CD4-positive, alpha-beta T cell treated with Interferon gamma for 1 hour (primary cell): ENCODE measurements at regions not wholly inside any gene's neighbourhood (a gene's known extent, or its start where the extent isn't known, plus 50 kb on each side); places are given as distances from the start of the nearest gene placed in this dataset.

Experiments
- DNase-seq: peaks from one replicate; pipeline ENCODE4 v3.0.0-alpha.2; 2020

DNA sequence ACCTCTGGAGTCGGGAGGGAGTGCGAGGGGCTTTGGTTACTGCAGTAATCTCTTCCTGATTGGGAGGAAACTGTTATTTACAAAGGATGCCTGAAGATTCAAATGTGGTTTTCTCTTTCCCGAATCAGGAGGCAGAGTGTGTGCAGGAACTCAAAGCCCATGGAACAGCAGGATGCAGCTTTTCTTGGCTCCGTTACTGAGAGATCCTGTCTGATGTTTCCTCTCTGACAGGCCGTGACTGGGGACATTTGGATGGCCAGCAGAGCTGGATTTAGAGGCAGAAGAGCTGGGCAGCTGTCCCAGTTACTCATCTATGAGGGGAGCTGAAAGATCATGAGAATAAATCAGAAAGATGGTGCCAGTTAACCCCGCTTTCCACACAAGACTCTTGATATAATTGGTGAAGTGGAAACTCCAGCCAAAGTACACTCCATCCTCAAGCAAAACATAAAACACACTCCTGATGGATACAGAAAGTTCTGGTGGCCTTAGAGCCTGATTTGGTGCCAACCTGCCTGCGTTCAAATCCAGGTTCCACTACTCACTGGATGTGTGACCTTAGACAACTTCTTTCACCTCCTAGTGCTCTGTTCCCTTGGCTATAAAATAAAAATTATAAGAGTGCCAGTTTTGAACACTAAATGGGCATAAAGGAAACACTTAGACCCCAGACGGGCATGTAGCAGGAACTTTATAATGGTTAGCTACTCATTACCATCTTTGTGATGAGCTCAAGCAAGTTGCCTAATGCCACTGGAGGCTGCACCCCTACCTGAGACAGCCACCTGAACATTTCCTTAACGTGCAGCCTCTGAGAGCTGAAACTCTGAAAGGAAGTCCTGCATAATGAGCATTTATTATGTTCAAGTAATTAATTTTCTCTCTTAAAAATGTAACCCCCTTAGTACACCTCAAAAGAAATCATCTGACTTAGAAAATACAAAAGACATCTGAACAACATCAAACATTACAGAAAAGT lies 349.0 kb upstream of the GATB start:
- DNase-seq, result no peak

DNA sequence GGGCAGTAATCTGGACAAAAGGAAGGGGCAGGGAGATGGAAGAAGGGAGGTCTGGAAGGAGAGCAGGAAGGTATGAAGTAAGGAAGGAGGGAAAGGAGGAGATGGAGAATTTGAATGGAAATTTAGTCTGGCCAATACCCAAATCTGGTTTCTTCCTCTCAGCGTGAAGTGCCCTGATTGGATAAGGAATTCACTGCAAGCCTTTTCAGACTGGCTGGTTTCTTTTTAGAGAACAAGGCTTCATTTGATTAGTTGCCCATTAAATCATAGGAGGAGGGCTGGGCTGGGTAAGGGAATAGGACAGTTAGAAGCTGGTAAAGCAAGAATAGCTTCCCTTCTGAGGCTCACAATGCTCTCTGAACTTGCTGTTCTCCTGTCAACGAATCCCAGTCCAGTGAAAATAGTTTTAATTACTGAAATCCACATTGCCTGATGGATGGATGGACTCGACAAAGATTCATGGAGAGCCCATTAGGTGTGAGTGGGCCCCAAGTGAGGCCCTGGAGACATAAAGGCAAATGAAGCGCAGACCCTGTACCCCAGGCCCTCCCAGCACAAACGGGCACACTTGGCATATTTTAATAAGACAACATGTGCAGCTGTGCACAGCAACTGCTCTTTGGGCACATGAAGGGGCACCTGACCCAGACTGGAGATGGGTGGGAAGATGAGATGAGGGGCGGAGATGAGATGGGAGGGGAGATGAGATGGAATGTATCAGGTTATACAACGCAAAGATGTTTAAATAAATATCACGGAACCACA lies 347.1 kb upstream of the GATB start:
- no peak for DNase-seq

DNA sequence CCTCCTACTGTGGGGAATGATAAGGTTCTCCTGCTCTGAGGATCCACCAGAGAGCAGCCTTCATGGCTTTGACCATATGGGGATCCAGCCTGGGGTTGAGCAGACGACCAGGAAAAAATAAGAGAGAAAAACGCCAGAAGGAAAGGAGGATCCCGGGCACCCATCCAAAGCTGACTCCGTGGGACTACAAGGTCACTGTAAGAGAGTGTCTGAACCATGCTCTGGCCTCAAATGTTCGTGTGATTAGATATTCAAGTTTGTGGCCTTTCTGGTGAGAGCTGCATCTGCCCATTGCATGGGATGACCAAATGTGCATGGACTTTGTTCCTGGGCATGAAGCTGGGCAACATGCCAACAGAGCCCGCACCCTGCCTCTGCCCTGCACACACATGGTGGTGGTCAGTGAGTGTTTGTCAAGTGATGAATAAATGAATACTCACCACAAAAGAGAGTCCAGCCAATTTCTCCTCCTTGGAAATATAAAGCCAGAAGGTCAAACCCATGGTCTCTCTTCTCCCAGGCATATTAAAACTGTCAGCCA lies 346.0 kb upstream of the GATB start:
- no peak for DNase-seq

DNA sequence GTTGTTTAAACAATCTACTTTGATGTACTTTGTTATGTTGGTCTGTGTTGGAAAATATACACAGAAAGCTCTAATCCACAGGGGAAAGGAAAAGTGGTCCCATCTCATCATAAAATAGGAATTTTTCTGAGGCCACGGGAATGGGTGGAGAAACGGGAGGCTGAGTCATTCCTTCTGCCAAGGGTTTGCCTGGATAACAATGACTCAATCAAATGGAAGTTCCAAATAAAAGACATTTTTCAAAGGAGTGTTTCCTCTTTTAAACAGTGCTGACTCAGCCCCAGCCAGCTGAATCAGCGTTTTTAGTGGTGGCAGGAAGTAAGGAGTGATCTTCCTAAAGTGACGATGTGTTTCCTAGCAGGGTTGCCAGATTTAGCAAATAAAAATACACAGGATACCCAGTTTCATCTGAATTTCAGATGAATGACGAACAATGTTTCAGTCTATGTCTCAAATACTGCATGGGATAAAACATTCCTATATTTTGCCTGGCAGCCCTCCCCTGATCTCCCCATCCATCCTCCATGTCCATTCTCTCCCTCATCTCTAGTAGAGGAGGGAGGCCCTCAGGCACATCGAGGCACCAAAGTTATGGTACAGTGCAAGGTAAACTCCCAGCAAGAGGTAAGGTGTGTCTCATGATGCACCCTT lies 345.4 kb upstream of the GATB start:
- peak; percentile 27 for DNase-seq

DNA sequence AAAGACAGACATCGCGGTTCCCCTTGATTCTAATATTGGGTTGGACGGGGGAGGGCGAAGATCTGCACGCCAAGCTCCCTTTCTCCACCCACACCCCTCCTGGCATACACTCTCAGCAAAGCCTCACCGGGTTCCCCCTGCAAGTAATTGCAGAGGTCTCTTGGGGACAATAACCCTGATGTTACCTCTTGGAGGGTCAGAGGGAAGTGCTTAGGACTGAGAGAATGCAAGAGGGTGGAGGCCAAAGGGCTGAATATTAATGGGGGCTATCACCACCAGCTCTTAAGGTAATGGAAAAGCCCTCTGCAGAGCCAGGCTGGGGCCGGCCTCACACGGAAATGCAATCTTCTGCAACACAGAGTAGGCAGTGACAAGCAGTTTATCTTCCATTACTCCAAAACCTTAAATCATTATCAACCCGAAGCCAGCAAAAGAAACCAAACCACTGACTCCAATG lies 344.1 kb upstream of the GATB start:
- no peak for DNase-seq

DNA sequence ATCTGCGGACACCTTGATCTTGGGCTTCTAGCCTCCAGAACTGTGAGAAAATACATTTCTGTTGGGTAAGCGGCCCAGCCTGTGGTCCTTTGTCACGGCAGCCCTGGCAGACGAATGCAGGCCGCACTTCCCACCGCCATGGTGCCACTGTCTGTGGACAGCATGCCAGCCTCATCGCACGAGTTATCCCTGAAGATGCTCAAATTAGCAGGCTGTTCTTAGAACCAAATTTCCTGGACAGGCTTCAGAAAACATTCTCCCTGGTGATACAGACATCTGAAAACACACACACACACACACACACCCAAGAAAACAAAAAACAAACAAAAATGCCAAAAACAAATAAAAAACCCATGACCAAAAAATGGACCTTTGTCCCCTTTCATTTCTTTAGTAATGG lies 343.5 kb upstream of the GATB start:
- no peak for DNase-seq

DNA sequence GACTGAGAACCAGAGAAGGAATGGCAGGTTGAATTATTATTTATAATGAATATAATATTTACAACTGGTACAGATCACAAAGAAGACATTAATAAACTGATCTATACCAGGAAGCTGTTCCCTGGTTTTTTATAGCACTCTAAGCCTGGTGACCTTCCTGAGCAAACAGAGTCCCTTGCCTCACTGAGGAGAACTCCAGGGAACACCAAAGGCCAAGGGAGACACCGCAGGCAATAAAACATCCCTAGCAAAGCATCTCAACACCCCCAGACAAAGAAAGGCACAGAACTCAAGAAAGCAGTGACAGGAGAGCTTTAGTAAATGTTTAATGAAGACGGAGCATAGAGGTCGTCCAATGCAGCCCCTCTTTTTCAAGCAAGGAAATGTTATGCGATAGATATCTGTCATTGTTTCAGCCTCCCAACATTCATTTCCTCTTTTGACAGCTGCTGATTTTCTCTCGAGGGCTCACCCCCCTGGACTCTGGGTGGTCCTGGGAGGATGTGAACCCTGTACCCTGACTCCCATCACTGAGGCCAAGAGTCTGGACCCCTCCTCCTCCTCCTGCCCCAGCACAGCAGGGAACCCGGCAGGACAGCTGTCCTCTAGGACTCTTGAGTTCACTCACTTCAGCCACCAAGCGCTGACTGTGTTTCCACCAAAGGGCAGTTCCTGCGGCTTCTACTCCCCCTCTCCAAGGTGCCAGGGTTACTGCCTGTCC lies 342.5 kb upstream of the GATB start:
- DNase-seq, result no peak

DNA sequence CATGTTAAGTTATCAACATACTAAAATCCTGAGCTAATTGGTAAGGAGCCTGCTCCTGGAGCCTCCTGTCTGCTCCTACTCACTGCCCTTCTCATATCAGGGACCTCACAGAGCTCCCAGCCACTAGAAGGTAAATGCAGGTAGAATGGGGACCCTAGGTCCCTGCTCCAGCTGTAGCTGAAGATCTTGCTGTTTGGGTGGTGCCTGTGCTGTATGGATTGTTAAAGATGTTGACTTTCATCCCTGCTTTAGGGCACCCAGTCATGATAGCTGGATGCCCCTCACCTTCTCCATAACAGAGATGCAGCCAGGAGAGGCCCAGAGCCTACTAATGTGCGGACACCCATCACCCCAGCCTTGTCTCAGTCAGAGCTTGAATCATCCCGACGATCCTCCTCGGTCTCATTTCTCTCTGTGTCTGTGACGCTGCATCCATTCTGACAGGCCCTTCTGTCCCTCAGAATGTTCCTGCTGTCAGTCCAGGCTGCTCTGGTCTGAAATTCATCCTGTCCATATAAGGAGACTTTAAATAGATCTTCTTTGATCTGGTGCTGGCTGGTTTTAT lies 341.7 kb upstream of the GATB start:
- DNase-seq, result no peak

DNA sequence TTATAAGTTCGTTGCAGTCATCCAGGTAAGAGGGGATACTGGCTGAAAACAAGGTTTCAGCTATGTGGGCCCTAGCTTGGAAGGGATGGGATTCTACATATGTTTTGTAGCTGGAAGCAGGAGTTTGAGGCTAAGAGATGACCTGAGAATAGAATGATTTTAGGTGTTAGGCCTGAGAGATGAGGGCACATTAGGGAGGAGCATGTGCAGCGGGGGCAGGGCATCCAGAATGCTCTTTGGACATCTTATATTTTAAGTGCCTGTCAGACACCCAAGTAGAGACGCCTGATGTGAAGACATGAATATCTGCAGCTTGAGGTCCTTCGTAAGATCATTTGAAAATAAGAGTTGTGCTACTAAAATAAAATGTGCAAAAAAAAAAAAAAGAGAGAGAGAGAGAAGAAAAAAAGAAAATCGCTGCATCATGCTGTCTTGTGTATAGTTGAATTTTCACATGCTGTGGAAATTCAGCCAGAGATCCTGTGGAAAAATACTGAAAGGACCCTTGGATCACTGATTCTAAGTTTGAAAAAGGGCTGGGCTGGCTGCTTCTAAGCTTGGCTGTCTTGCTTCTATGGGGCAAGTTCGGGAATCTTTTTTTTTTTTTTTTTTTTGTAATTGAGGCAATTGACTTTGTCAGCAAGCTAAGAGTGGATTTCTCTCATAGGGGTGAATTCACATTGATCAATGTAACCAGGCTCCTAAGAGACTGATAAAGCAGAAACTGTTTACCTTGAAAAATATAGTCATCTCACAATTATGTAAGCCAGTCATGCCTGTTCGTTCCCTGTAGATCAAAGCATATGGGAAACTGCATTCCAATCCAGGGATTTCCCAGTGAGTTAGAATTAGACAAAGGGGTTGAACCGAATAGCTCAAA lies 341.0 kb upstream of the GATB start:
- no peak for DNase-seq

DNA sequence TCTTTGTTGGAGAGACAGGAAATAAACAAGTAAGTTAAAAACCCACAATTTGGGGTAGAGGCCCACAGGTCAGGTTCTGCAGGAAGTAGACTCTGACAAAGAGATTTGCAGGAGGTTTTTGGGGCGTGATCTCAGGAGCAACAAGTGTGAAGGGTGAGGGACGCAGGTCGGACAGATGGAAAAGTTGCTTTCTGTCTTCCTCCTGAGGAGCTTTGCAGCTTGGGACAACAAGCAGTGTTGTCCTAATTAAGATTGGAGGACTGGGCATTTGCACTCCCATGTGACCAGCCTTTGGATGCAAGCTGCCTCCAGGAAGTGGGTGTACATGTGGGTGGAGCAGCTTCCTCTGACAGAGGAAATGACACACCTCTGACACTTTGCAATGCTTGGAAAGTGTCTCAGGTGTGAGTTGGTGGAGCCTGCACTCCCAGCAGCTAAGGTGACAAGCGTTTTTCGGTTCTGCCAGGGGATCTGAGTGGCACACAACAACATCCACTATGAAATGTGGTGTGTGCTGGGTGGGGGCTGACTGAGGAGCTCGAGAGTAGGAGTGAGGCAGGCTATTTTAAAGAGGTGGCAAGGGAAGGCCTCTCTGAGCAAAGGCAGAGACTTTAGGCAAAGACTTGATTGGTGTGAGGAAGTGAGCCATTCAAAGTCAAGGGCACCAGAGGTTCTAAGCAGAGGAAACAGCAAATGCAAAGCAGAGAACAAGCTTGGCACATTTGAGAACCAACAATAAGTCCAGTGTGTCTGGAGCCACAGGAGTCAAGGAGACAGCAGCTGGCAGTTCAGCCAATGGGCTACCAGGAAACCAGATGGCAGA lies 339.8 kb upstream of the GATB start:
- DNase-seq, result peak; percentile 80

DNA sequence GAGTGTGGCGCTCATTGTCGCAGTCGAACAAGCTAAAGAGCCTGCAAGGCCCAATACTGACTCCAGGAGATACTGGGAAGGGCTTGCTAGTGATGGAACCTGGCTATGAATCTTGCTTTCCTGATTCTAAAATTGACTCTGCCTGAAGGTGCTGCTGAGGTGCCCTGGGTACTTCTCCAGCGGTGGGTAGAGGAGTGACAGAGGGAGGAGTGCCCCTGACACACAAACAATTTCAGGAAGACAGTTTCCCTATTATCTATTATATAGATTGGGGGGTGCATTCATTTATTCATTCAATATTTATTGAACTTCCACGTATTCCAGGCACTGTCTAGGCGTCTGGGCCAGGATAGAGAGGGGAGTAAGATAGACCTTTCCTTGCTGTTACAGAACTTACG lies 339.2 kb upstream of the GATB start:
- DNase-seq, result no peak

DNA sequence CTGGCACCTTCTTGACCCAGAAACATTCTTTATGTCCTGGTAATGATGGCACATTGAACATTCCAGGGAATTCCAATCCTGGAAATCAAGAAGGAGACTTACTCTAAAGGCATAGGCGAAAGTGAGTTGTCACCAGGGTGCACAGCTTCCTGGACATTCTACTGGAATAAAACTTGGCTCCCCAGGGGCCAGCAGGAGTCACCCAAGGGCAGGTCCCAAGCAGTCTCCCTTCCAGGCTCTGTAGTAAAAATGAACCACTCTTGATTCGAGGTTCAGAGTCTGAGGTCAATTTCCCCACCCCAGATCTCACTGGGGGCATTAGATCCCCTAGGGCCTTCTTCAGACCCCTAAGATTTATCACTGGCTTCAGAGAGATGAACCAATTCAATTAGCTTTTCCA lies 338.7 kb upstream of the GATB start:
- DNase-seq, result no peak

DNA sequence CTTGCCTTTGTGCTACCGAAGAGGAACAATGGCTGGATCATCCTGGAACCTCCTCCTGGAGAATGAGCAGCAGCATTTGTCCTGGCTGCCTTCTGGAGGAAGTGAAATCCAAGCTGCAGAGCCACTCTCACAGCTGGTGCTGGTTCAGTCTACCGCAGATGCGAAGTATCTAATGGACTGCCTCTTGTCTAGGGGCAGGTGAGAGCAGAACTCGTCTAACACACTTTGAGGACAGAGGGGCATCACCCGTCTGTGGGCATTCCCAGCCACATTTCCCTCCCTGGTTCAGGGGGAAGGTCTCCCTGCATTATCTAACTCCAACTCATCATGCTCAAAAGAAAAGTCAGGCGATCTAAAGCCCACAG lies 338.2 kb upstream of the GATB start:
- no peak for DNase-seq

DNA sequence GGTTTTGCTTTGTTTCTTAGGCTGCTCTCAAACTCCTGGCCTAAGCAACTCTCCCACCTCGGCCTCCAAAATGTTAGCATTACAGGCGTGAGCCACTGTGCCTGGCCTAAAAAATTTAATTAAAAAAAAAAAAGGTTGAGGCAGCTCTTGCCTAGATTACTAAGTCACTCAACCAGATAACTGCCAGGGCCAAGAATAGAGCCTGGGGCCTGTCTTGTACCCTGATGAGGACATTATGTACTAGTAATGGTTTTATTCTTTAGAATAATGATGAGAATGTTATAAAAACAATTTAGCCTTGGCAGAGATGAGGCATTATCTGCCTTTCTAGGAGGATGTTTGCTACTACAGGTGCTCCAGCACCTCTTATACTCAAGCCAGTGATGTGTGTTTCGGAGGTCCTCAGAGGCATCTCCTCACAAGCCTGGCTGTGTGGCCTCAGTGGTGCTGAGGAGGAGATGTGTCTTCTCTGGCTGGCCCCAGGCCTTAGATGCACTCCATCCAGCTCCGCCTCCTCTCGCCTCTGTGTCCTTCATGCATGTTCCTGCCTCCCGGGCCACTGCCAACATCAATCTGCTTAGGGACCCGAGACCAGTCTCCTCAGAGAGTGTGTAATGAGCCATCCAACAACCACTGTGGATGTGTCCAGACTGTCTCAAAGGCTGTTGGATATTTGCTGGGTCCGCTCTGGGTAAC lies 337.7 kb upstream of the GATB start:
- DNase-seq, result no peak

DNA sequence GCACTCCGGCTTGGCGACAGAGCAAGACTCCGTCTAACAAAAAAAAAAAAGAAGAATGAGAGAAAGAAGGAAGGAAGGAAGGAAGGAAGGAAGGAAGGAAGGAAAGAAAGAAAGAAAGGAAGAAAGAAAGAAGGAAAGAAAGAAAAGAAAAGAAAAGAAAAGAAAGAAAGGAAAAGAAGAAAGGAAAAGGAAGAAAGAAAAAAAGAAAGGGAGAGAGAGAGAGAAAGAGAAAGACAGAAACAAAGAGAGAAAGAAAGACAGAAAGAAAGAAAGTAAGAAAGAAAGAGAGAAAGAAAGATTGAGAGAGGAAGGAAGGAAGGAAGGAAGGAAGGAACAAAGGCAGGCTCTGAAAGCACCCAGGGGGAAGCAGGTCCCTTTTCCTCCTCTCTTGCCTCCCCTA lies 336.6 kb upstream of the GATB start:
- DNase-seq, result no peak

DNA sequence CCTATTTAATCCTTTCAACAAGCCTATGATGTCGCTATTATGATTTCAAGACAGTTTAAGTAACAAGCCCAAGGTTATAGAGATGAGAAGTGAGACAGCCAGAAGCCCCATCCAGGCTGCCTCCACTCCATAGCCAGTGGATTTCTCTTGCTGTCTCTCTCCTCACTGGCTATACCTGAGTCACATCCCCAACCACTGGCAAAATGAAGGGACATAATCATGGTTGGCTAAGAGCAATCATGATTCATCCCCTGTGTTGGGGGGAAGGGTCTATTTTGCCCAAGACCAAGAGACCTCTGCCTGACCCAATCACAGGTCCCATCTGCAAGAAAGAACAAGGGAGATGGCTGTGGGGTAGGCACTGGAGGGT lies 334.9 kb upstream of the GATB start:
- no peak for DNase-seq

DNA sequence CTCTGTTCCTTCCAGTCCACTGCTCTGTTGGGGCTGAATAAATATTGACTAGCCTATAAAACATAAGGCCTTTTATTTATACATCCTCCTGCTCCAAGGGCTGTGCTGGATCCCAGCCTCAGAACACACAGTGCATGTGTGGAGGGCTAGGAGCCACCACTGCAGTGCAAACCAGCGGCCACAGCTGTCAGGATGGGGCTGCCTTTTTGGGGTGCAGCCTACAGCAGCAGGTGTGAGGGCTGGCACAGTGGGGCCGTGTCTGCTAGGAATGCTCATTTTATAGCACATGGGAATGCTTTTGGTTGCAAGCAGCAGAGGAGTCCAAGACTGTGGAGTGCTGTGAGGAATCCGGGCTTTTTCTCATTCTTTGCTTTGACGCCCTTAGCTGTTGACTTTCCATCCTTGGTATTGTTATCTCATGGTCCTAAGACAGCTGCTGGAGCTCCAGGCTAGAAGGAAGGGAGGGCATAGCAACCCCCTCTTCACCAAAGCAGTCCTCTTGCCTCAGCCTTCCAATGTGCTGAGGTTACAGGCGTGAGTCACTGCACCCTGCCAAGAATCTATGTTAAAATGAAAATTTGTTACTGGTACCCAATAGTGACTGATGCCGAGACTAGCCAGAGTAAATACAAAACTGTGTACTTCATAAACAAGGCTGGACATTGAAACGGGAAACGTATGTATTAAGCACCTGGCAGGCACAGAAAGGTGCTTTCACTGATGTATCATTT lies 334.3 kb upstream of the GATB start:
- DNase-seq, result no peak

DNA sequence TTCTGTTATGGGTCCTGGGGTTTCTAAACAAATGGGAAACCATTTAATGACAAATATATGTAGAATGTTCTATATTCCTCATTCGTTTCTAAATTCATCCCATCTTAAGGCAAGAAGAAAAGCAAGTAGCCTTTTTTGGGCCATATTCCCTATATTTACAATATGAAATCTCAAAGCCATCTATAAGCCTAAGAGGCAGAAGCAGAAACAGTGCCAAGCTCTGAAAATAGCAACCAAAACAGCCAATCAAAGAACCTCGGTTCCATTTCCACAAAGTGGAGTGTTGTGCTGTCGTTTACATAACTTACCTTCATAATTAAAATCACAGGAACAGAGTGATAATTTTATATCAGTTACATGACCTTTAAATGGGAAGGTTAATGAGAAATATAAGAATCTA lies 330.6 kb upstream of the GATB start:
- no peak for DNase-seq

DNA sequence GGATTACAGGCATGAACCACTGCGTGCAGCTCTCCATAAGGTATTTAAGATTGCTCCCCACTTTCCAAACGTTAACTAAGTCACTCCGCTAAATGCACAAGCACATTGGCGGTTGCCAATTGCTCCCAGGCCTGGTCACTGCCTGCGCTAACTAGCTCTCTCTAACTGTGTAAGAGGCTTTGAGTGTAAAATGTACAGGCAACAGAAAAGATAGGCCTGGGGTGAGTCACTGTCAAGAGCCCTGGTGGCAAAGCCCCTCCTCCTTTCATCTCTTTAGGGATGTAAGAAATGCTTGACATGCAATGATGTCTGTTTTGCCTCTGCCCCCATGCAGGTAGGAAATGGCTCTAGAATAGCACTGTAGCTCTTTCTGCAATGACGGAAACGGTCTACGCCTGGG lies 329.7 kb upstream of the GATB start:
- DNase-seq, result no peak
